ENCODE measurements at regions not wholly inside any gene's neighbourhood (a gene's known extent, or its start where the extent isn't known, plus 50 kb on each side); places are given as distances from the start of the nearest gene placed in this dataset.

- no peak for DNase-seq (ENCODE audit: low spot score in 2 of 2)
- Histone ChIP-seq H3K4me1 (no peaks in the 10 kb centered on the region), H3K36me3 (no peaks in the 10 kb centered on the region), H3K27me3 (no peaks in the 10 kb centered on the region), H3K9me3 (no peaks in the 10 kb centered on the region), H3K4me3 (no peak overlapping the region), H3K27ac (no peak overlapping the region)
- TF ChIP-seq CTCF (IDR thresholded peaks at IDR 0.05) (no peak), POLR2A (IDR thresholded peaks at IDR 0.05) (no peak), EP300 (IDR thresholded peaks at IDR 0.05) (no peak)
- 37 to 40% methylated on average over 4 of the region's 4 CpGs for WGBS, 2 donors
Measured at GRCh38 chr3:81216192-81216591, 545.3 kb downstream of the GBE1 start.

DNA sequence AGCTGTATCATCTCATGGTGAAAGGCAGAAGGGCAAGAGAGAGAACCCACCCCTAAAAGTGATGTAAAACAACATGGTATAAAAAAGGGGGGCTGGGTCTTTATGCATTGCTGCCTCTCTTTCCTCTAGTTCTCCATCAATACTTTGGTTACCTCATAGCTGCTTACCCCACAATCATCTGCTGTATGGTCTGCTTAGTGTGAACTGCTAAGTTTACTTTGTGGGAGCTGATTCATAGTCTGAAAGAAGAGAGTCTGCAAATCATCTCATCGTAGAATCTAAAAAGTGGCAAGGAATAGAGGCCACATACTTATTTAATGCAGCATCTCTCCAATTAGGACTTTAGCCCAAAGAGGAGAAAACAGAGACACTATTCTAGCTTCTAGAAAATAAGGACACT, 546.8 kb downstream of the GBE1 start:
- no peaks in the 10 kb centered on the region for H3K4me1 ChIP-seq
- no peaks in the 10 kb centered on the region for H3K9me3 ChIP-seq
- no peaks in the 10 kb centered on the region for H3K27me3 ChIP-seq
- 70 to 85% methylated on average over 1 of the region's 1 CpG for whole genome bisulfite sequencing, 2 donors
- no peak overlapping the region for H3K27ac ChIP-seq
- H3K36me3 ChIP-seq: no peaks in the 10 kb centered on the region
- H3K4me3 ChIP-seq: no peak overlapping the region
- no peak for TF ChIP-seq POLR2A (IDR thresholded peaks at IDR 0.05)
- no peak for DNase-seq (ENCODE audit: low spot score in 2 of 2)

- 11 to 17% methylated on average over 4 of the region's 4 CpGs for WGBS, 2 donors
- no peaks in the 10 kb centered on the region for H3K27me3 ChIP-seq
- no peaks in the 10 kb centered on the region for H3K36me3 ChIP-seq
- no peak overlapping the region for H3K4me3 ChIP-seq
- DNase-seq (ENCODE audit: low spot score in 2 of 2): no peak
- no peaks in the 10 kb centered on the region for H3K9me3 ChIP-seq
- TF ChIP-seq EP300 (IDR thresholded peaks at IDR 0.05): no peak
- no peak for TF ChIP-seq CTCF (IDR thresholded peaks at IDR 0.05)
- no peak for TF ChIP-seq POLR2A (IDR thresholded peaks at IDR 0.05)
- peaks cover 0 to 7% (median 0%) of the 10 kb centered on the region in 4 donors for H3K4me1 ChIP-seq
- H3K27ac ChIP-seq: no peak overlapping the region
Measured at GRCh38 chr3:81199587-81199986, 561.9 kb downstream of the GBE1 start.

DNA sequence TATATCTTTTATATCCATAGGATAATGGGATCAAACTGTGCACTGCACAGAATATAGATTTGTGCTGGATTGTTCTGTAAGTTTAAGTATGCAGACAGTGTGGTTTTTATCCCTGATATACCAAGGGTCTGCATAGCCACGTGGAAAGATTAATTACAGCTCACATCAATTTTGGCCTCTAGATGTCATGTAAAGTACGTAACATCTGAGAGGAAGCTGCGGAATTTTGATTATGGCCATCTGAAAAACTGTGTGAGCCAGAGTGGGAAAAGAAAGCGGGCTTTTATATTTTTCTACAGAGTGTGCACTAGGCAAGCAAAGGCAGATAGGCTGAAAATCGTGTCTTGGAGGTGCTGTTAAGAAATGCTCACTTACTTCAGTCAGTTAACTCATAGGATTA, 562.7 kb downstream of the GBE1 start:
- Histone ChIP-seq H3K4me1 (peaks cover 0 to 7% (median 0%) of the 10 kb centered on the region in 4 donors), H3K4me3 (no peak overlapping the region), H3K9me3 (no peaks in the 10 kb centered on the region), H3K27me3 (no peaks in the 10 kb centered on the region), H3K36me3 (no peaks in the 10 kb centered on the region), H3K27ac (no peak overlapping the region)
- DNase-seq (ENCODE audit: low spot score in 2 of 2): no peak
- TF ChIP-seq POLR2A (IDR thresholded peaks at IDR 0.05): no peak
- TF ChIP-seq CTCF (IDR thresholded peaks at IDR 0.05): no peak
- TF ChIP-seq EP300 (IDR thresholded peaks at IDR 0.05): no peak
- WGBS, 2 donors: 24 to 26% methylated on average over 5 of the region's 5 CpGs

GRCh38 chr3:81198216-81198615, 563.2 kb downstream of the GBE1 start:
- TF ChIP-seq EP300 (IDR thresholded peaks at IDR 0.05) (no peak), POLR2A (IDR thresholded peaks at IDR 0.05) (no peak), CTCF (IDR thresholded peaks at IDR 0.05) (no peak)

DNA sequence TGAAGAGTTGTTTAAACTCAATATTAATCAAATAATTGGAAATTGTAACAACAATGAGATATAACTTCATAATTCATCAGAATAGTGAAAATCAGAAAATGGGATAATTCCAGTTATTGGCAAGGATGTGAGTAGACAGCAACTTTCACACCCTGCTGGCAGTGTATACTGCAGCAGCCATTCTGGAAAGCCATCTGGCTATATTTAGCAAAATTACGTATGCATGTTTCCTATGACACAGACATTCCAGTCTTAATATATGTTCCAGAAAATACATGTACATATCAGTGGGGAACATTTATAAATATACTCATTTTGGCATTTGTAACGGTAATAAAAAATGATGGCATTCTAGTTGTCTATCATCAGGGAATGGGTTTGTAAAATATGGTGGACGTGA, 564.1 kb downstream of the GBE1 start:
- Histone ChIP-seq H3K36me3 (no peaks in the 10 kb centered on the region), H3K4me1 (peaks cover 0 to 7% (median 0%) of the 10 kb centered on the region in 4 donors), H3K27ac (no peak overlapping the region), H3K4me3 (no peak overlapping the region), H3K27me3 (no peaks in the 10 kb centered on the region), H3K9me3 (no peaks in the 10 kb centered on the region)
- TF ChIP-seq CTCF (IDR thresholded peaks at IDR 0.05) (no peak), POLR2A (IDR thresholded peaks at IDR 0.05) (no peak), EP300 (IDR thresholded peaks at IDR 0.05) (no peak)
- no peak for DNase-seq (ENCODE audit: low spot score in 2 of 2)
- WGBS, 2 donors: 68 to 71% methylated on average over 3 of the region's 3 CpGs

More at GRCh38 chr3:81198216-81198615, 563.2 kb downstream of the GBE1 start:
- no peaks in the 10 kb centered on the region for H3K9me3 ChIP-seq
- no peaks in the 10 kb centered on the region for H3K27me3 ChIP-seq
- no peaks in the 10 kb centered on the region for H3K36me3 ChIP-seq
- no peak overlapping the region for H3K27ac ChIP-seq
- peaks cover 0 to 7% (median 0%) of the 10 kb centered on the region in 4 donors for H3K4me1 ChIP-seq
- no peak overlapping the region for H3K4me3 ChIP-seq
- no peak for DNase-seq (ENCODE audit: low spot score in 2 of 2)
- WGBS, 2 donors: 63 to 67% methylated on average over 3 of the region's 3 CpGs

Measured in tibial nerve (tissue), 4 donors.